ENCODE measurements at regions not wholly inside any gene's neighbourhood (a gene's known extent, or its start where the extent isn't known, plus 50 kb on each side); places are given as distances from the start of the nearest gene placed in this dataset.
"Not testable (repeated sequence)": the region's sequence is repeated elsewhere in the genome, so short reads cannot be mapped to it uniquely, and the experiment has no call there.

GRCh38 chr1:102535829-102536505, 539.2 kb upstream of the OLFM3 start:
- TF ChIP-seq TCF4 (CRISPR knock-in tag; IDR thresholded peaks at IDR 0.05; ENCODE audit: borderline replicate concordance) (no peak), ZNF8 (CRISPR knock-in tag; IDR thresholded peaks at IDR 0.05) (no peak), ZFP30 (CRISPR knock-in tag; IDR thresholded peaks at IDR 0.05) (no peak), RARB (CRISPR knock-in tag; IDR thresholded peaks at IDR 0.05) (no peak), BACH2 (CRISPR knock-in tag; IDR thresholded peaks at IDR 0.05; ENCODE audit: borderline replicate concordance) (no peak), TSHZ2 (CRISPR knock-in tag; IDR thresholded peaks at IDR 0.05) (no peak), ZFP3 (CRISPR knock-in tag; IDR thresholded peaks at IDR 0.05) (no peak)

GRCh38 chr1:102531036-102531435, 534.3 kb upstream of the OLFM3 start:
- peak; percentile 64 for ATAC-seq

More at GRCh38 chr1:102535829-102536505, 539.2 kb upstream of the OLFM3 start:
- no peak for ATAC-seq

GRCh38 chr1:102529446-102529845, 532.7 kb upstream of the OLFM3 start:
- no peak for ATAC-seq
- TF ChIP-seq ZFP3 (CRISPR knock-in tag; IDR thresholded peaks at IDR 0.05) (no peak), CSDC2 (CRISPR knock-in tag; IDR thresholded peaks at IDR 0.05) (no peak), POU6F1 (CRISPR knock-in tag; IDR thresholded peaks at IDR 0.05; ENCODE audit: borderline replicate concordance, low read depth) (no peak), RARB (CRISPR knock-in tag; IDR thresholded peaks at IDR 0.05) (no peak), TSHZ2 (CRISPR knock-in tag; IDR thresholded peaks at IDR 0.05) (no peak), CREB5 (CRISPR knock-in tag; IDR thresholded peaks at IDR 0.05; ENCODE audit: low read depth) (no peak), ZC3H10 (CRISPR knock-in tag; IDR thresholded peaks at IDR 0.05) (no peak)

More at GRCh38 chr1:102531036-102531435, 534.3 kb upstream of the OLFM3 start:
- TF ChIP-seq ISL1 (CRISPR knock-in tag; IDR thresholded peaks at IDR 0.05) (peak; percentile 56; the same call in 1 of the 2 replicates), BACH2 (CRISPR knock-in tag; IDR thresholded peaks at IDR 0.05; ENCODE audit: borderline replicate concordance) (no peak)

GRCh38 chr1:102500758-102501157, 504.0 kb upstream of the OLFM3 start:
- TF ChIP-seq ZNF8 (CRISPR knock-in tag; IDR thresholded peaks at IDR 0.05) (no peak), ZFP30 (CRISPR knock-in tag; IDR thresholded peaks at IDR 0.05) (no peak)
- no peak for ATAC-seq

- ATAC-seq = no peak
- TF ChIP-seq ZNF8 (CRISPR knock-in tag; IDR thresholded peaks at IDR 0.05) (no peak), CSRNP3 (CRISPR knock-in tag; IDR thresholded peaks at IDR 0.05) (no peak), ZFP30 (CRISPR knock-in tag; IDR thresholded peaks at IDR 0.05) (no peak), ISL1 (CRISPR knock-in tag; IDR thresholded peaks at IDR 0.05) (no peak), ZNF70 (CRISPR knock-in tag; IDR thresholded peaks at IDR 0.05) (no peak), CSDC2 (CRISPR knock-in tag; IDR thresholded peaks at IDR 0.05) (no peak), PPARA (CRISPR knock-in tag; IDR thresholded peaks at IDR 0.05; ENCODE audit: borderline replicate concordance) (no peak), TCF4 (CRISPR knock-in tag; IDR thresholded peaks at IDR 0.05; ENCODE audit: borderline replicate concordance) (no peak), TOX (CRISPR knock-in tag; IDR thresholded peaks at IDR 0.05; ENCODE audit: borderline replicate concordance) (no peak), ARNTL (CRISPR knock-in tag; IDR thresholded peaks at IDR 0.05; ENCODE audit: borderline replicate concordance, low read depth) (no peak), BACH2 (CRISPR knock-in tag; IDR thresholded peaks at IDR 0.05; ENCODE audit: borderline replicate concordance) (no peak), PATZ1 (CRISPR knock-in tag; IDR thresholded peaks at IDR 0.05; ENCODE audit: borderline replicate concordance) (no peak), ZC3H10 (CRISPR knock-in tag; IDR thresholded peaks at IDR 0.05) (no peak)
These were observed 502.2 kb upstream of the OLFM3 start for GRCh38 chr1:102498929-102499328.

- ATAC-seq = not testable (repeated sequence)
These were observed 501.1 kb upstream of the OLFM3 start for GRCh38 chr1:102497810-102498209.

All from SK-N-SH treated with all-trans-retinoic acid at 6 μM for 48 hours (cell line).